Mesenchymal stem cell (in vitro differentiated cells and primary cell): ENCODE measurements at regions not wholly inside any gene's neighbourhood (a gene's known extent, or its start where the extent isn't known, plus 50 kb on each side); places are given as distances from the start of the nearest gene placed in this dataset.

Experiments
- DNase-seq: peaks from one replicate; pipeline ENCODE4 v3.0.0-alpha.2; 2013
- H2AFZ ChIP-seq: one replicate; pipeline ENCODE4 v1.6.1; 2013; ENCODE audit warnings: low read depth, mild to moderate bottlenecking, control low read depth, inconsistent platforms, low read length, moderate library complexity
- H2AK5ac ChIP-seq: 2 replicates; pipeline ENCODE4 v1.6.1; 2013; ENCODE audit warnings: low read length, moderate library complexity, mild to moderate bottlenecking, inconsistent platforms; ENCODE audit not compliant: severe bottlenecking
- H2BK120ac ChIP-seq: one replicate; pipeline ENCODE4 v1.6.1; 2013; ENCODE audit warnings: low read depth, mild to moderate bottlenecking, inconsistent platforms, low read length, moderate library complexity
- H2BK12ac ChIP-seq, 2 experiments: one replicate each; pipeline ENCODE4 v1.6.1; 2013; ENCODE audit warnings: inconsistent platforms in 2 of 2, low read length in 2 of 2, mild to moderate bottlenecking in 2 of 2, moderate library complexity in 2 of 2, control low read depth in 1 of 2
- H2BK15ac ChIP-seq: one replicate; pipeline ENCODE4 v1.6.1; 2013; ENCODE audit warnings: mild to moderate bottlenecking, low read depth, inconsistent platforms; ENCODE audit not compliant: poor library complexity, severe bottlenecking
- H2BK5ac ChIP-seq: 2 replicates; pipeline ENCODE4 v1.6.1; 2013; ENCODE audit warnings: low read depth, mild to moderate bottlenecking, low read length, control low read depth, inconsistent platforms; ENCODE audit not compliant: poor library complexity, severe bottlenecking
- H3K14ac ChIP-seq, 2 experiments: one replicate each; pipeline ENCODE4 v1.6.1; 2013; ENCODE audit warnings: inconsistent platforms in 2 of 2, low read length in 2 of 2, control low read depth in 1 of 2, mild to moderate bottlenecking in 1 of 2, moderate library complexity in 1 of 2
- H3K18ac ChIP-seq, 2 experiments: one replicate each; pipeline ENCODE4 v1.6.1; 2013; ENCODE audit warnings: inconsistent platforms in 2 of 2, low read length in 2 of 2, control low read depth in 1 of 2, low read depth in 1 of 2, mild to moderate bottlenecking in 1 of 2
- H3K23ac ChIP-seq, 2 experiments: one replicate each; pipeline ENCODE4 v1.6.1; 2013; ENCODE audit warnings: inconsistent platforms in 2 of 2, low read length in 2 of 2, mild to moderate bottlenecking in 2 of 2, moderate library complexity in 2 of 2, control low read depth in 1 of 2
- H3K27ac ChIP-seq: 2 replicates; pipeline ENCODE4 v1.5.1; 2013; ENCODE audit warnings: mild to moderate bottlenecking, moderate library complexity, low read length, control low read depth, inconsistent platforms; ENCODE audit not compliant: poor library complexity, severe bottlenecking
- H3K27me3 ChIP-seq, 2 experiments: 2 replicates each; pipeline versions ENCODE4 v1.6.1 to v1.7.0; 2013; ENCODE audit warnings: low read length in 2 of 2, mild to moderate bottlenecking in 2 of 2, moderate library complexity in 2 of 2, control low read depth in 1 of 2, inconsistent platforms in 1 of 2; ENCODE audit not compliant: control insufficient read depth in 1 of 2, insufficient read depth in 1 of 2
- H3K36me3 ChIP-seq, 2 experiments: 2 replicates each; pipeline versions ENCODE4 v1.6.1 to v1.7.0; 2013; ENCODE audit warnings: low read length in 2 of 2, control low read depth in 1 of 2, inconsistent platforms in 1 of 2, low read depth in 1 of 2, mild to moderate bottlenecking in 1 of 2; ENCODE audit not compliant: insufficient read depth in 2 of 2, control insufficient read depth in 1 of 2
- H3K4ac ChIP-seq, 2 experiments: one replicate each; pipeline ENCODE4 v1.6.1; 2013; ENCODE audit warnings: inconsistent platforms in 2 of 2, low read length in 2 of 2, mild to moderate bottlenecking in 2 of 2, moderate library complexity in 2 of 2, control low read depth in 1 of 2, low read depth in 1 of 2
- H3K4me1 ChIP-seq: 2 replicates; pipeline ENCODE4 v1.6.1; 2013; ENCODE audit warnings: low read depth, low read length, control low read depth; ENCODE audit not compliant: control insufficient read depth, insufficient read depth
- H3K4me2 ChIP-seq: 2 replicates; pipeline ENCODE4 v1.6.1; 2013; ENCODE audit warnings: low read length, mild to moderate bottlenecking, inconsistent platforms; ENCODE audit not compliant: poor library complexity, severe bottlenecking
- H3K4me3 ChIP-seq, 2 experiments: 2 replicates each; pipeline versions ENCODE4 v1.5.1 to v1.7.0; 2013; ENCODE audit warnings: low read length in 2 of 2, mild to moderate bottlenecking in 2 of 2, control low read depth in 1 of 2, low read depth in 1 of 2; ENCODE audit not compliant: insufficient read depth in 1 of 2
- H3K79me1 ChIP-seq: replicated peaks from 2 replicates; pipeline ENCODE4 v1.6.1; 2013; ENCODE audit warnings: mild to moderate bottlenecking, control low read depth, low read length, inconsistent platforms; ENCODE audit not compliant: poor library complexity, severe bottlenecking
- H3K9ac ChIP-seq: 2 replicates; pipeline ENCODE4 v1.7.0; 2013; ENCODE audit warnings: mild to moderate bottlenecking, low read length, moderate library complexity
- H3K9me3 ChIP-seq: 2 replicates; pipeline ENCODE4 v1.7.0; 2013; ENCODE audit warnings: mild to moderate bottlenecking, low read length; ENCODE audit not compliant: control insufficient read depth
- H4K8ac ChIP-seq: one replicate; pipeline ENCODE4 v1.6.1; 2013; ENCODE audit warnings: inconsistent platforms, mild to moderate bottlenecking, low read length, moderate library complexity
- H4K91ac ChIP-seq: one replicate; pipeline ENCODE4 v1.6.1; 2013; ENCODE audit warnings: mild to moderate bottlenecking, low read length, inconsistent platforms
- WGBS: methylation state at CpG from one replicate; pipeline ENCODE4 v1.1.7; 2013; ENCODE audit warnings: mixed read lengths; 5-methylcytosine and 5-hydroxymethylcytosine counted together

- DNase-seq, result no peak
- no peak overlapping the region for H3K9ac ChIP-seq
These were observed 419.9 kb upstream of the ZFP42 start for GRCh38 chr4:187575706-187576105.

GRCh38 chr4:187576751-187577150 lies 418.8 kb upstream of the ZFP42 start:
- no peaks in the 10 kb centered on the region for H3K27me3 ChIP-seq
- no peak overlapping the region for H3K23ac ChIP-seq
- H2BK15ac ChIP-seq, result no peak overlapping the region
- DNase-seq, result no peak
- no peak overlapping the region for H2AFZ ChIP-seq
- H4K91ac ChIP-seq, result no peak overlapping the region
- no peaks in the 10 kb centered on the region for H3K9me3 ChIP-seq
- H3K4ac ChIP-seq, result no peak overlapping the region
- no peak overlapping the region for H2BK12ac ChIP-seq
- H3K4me2 ChIP-seq, result no peak overlapping the region
- H3K27ac ChIP-seq, result no peak overlapping the region
- no peak overlapping the region for H3K14ac ChIP-seq
- H2BK120ac ChIP-seq, result no peak overlapping the region
- H3K4me3 ChIP-seq, result no peak overlapping the region
- H4K8ac ChIP-seq, result no peak overlapping the region
- no peak overlapping the region for H3K9ac ChIP-seq
- no peak overlapping the region for H2BK5ac ChIP-seq
- peak overlapping the region in 1 of 2 experiments; percentile 48 for H3K18ac ChIP-seq
- no peaks in the 10 kb centered on the region for H3K36me3 ChIP-seq
- H2AK5ac ChIP-seq, result no peak overlapping the region
- H3K4me1 ChIP-seq, result peaks cover 1% of the 10 kb centered on the region
- H3K79me1 ChIP-seq, result no peaks in the 10 kb centered on the region

More at GRCh38 chr4:187575706-187576105, 419.9 kb upstream of the ZFP42 start:
- no peak overlapping the region for H2BK5ac ChIP-seq
- no peak overlapping the region for H3K4me3 ChIP-seq
- H2BK120ac ChIP-seq, result no peak overlapping the region
- no peak overlapping the region for H3K14ac ChIP-seq
- WGBS, result 93% methylated on average over 2 of the region's 2 CpGs
- H3K79me1 ChIP-seq, result no peaks in the 10 kb centered on the region
- no peak overlapping the region for H3K23ac ChIP-seq
- H3K18ac ChIP-seq, result no peak overlapping the region
- H3K27ac ChIP-seq, result no peak overlapping the region
- H2AK5ac ChIP-seq, result no peak overlapping the region
- H2BK15ac ChIP-seq, result no peak overlapping the region
- H3K4ac ChIP-seq, result no peak overlapping the region
- no peak overlapping the region for H4K91ac ChIP-seq
- no peaks in the 10 kb centered on the region for H3K36me3 ChIP-seq
- no peak overlapping the region for H2BK12ac ChIP-seq
- H2AFZ ChIP-seq, result no peak overlapping the region
- no peak overlapping the region for H3K4me2 ChIP-seq
- no peaks in the 10 kb centered on the region for H3K9me3 ChIP-seq
- no peak overlapping the region for H4K8ac ChIP-seq
- H3K4me1 ChIP-seq, result peaks cover 1% of the 10 kb centered on the region
- H3K27me3 ChIP-seq, result no peaks in the 10 kb centered on the region

- Histone ChIP-seq H2BK120ac (no peak overlapping the region), H3K14ac (no peak overlapping the region), H3K36me3 (no peaks in the 10 kb centered on the region), H3K9ac (no peak overlapping the region), H3K9me3 (no peaks in the 10 kb centered on the region), H3K79me1 (no peaks in the 10 kb centered on the region), H2BK5ac (no peak overlapping the region), H3K4me2 (no peak overlapping the region), H2BK15ac (no peak overlapping the region), H3K4ac (no peak overlapping the region), H3K4me1 (peaks cover 1% of the 10 kb centered on the region), H3K23ac (no peak overlapping the region), H4K91ac (no peak overlapping the region), H3K18ac (no peak overlapping the region), H2AFZ (no peak overlapping the region), H4K8ac (no peak overlapping the region), H3K27me3 (no peaks in the 10 kb centered on the region), H3K27ac (no peak overlapping the region), H2BK12ac (no peak overlapping the region), H3K4me3 (no peak overlapping the region), H2AK5ac (no peak overlapping the region)
- WGBS, result 91% methylated on average over 6 of the region's 6 CpGs
- no peak for DNase-seq
These were observed 417.6 kb upstream of the ZFP42 start for GRCh38 chr4:187577941-187578480.

- Histone ChIP-seq H4K91ac (no peak overlapping the region), H3K36me3 (no peaks in the 10 kb centered on the region), H3K4me2 (no peak overlapping the region), H2BK120ac (no peak overlapping the region), H3K4ac (no peak overlapping the region), H2AK5ac (no peak overlapping the region), H2BK5ac (no peak overlapping the region), H3K9ac (no peak overlapping the region), H3K27ac (no peak overlapping the region), H4K8ac (no peak overlapping the region), H3K9me3 (no peaks in the 10 kb centered on the region), H3K4me1 (no peaks in the 10 kb centered on the region), H3K18ac (no peak overlapping the region), H3K27me3 (no peaks in the 10 kb centered on the region), H2AFZ (no peak overlapping the region), H3K23ac (no peak overlapping the region), H3K79me1 (no peaks in the 10 kb centered on the region), H2BK15ac (no peak overlapping the region), H2BK12ac (no peak overlapping the region), H3K14ac (no peak overlapping the region), H3K4me3 (no peak overlapping the region)
- DNase-seq, result no peak
- 67% methylated on average over 3 of the region's 7 CpGs for WGBS
These were observed 408.7 kb upstream of the ZFP42 start for GRCh38 chr4:187586892-187587291.
